ENCODE measurements at regions not wholly inside any gene's neighbourhood (a gene's known extent, or its start where the extent isn't known, plus 50 kb on each side); places are given as distances from the start of the nearest gene placed in this dataset.
"Not testable (repeated sequence)": the region's sequence is repeated elsewhere in the genome, so short reads cannot be mapped to it uniquely, and the experiment has no call there.

DNA sequence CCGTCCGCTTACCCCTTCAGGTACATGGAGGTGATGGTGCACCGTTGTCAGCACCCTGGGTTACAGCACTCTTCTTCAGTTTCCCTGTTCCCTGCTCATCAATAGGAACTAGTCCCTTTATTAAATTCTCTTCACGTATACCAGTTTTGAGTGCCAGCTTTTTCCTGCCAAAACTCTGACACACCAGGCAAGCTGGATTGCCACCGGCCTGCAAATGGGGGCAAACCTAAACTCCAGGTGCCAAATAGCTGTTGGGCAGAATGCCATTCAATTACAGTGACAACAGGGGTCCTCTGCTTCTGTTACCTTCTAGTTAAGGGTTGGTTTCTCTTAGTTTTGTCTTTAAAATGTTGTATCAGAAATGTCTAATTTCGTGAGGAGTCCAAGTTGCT, 400.4 kb downstream of the OSTF1 start:
- H3K4me3 ChIP-seq (ENCODE audit: low read length), result no peak overlapping the region
- TF ChIP-seq, protein P1, sequence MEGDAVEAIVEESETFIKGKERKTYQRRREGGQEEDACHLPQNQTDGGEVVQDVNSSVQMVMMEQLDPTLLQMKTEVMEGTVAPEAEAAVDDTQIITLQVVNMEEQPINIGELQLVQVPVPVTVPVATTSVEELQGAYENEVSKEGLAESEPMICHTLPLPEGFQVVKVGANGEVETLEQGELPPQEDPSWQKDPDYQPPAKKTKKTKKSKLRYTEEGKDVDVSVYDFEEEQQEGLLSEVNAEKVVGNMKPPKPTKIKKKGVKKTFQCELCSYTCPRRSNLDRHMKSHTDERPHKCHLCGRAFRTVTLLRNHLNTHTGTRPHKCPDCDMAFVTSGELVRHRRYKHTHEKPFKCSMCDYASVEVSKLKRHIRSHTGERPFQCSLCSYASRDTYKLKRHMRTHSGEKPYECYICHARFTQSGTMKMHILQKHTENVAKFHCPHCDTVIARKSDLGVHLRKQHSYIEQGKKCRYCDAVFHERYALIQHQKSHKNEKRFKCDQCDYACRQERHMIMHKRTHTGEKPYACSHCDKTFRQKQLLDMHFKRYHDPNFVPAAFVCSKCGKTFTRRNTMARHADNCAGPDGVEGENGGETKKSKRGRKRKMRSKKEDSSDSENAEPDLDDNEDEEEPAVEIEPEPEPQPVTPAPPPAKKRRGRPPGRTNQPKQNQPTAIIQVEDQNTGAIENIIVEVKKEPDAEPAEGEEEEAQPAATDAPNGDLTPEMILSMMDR (conservative IDR thresholded peaks at IDR 0.05; ENCODE audit: low read depth, low read length), result no peak
- DNase-seq (ENCODE audit: low read depth), result no peak

DNA sequence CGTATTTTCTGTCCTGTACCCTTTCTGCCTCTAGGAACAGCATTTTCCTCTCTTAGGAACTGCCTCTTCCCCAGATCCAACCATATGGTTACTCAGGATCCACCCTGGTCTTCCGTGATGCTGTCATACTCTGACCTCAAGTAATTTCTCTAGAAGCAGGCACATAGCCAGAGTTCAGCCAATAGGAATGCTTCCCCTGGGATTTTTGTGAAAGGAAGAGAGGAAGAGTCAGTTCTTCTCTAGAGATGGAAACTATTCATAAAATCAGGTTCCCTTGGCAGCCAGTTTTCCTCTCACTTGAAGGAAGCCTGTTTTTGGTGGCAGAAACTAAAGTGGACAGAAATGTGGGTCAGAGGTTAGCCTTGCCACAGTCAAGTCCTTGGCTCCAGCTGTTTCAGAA, 400.1 kb upstream of the PCSK5 start:
- DNase-seq (ENCODE audit: low read depth), result no peak
- TF ChIP-seq, protein P1 (conservative IDR thresholded peaks at IDR 0.05; ENCODE audit: low read depth, low read length), result no peak

DNA sequence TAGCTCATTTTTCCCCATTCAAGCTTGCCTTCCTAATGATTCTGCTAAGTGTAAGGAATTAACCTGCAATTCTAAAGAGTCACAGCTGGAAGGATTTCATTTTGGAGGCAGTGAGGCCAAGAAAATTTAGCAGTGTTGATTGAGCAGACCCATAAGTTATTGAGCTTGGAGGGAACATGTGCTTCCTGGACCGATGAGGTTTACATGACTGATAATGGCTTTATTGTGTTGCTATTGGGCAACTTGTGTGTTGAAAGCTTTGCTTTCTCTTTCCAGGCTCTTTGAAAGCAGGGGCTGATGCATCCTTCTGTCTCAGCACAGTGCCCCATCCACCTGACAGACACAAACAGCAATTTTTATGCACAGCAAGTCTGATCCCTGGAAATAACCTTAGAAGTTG, 398.9 kb upstream of the PCSK5 start:
- TF ChIP-seq, protein P1 (conservative IDR thresholded peaks at IDR 0.05; ENCODE audit: low read depth, low read length), result no peak
- H3K4me3 ChIP-seq (ENCODE audit: low read length), result no peak overlapping the region
- DNase-seq (ENCODE audit: low read depth), result no peak

More for the DNA sequence above, 400.1 kb upstream of the PCSK5 start:
- no peak overlapping the region for H3K4me3 ChIP-seq (ENCODE audit: low read length)

DNA sequence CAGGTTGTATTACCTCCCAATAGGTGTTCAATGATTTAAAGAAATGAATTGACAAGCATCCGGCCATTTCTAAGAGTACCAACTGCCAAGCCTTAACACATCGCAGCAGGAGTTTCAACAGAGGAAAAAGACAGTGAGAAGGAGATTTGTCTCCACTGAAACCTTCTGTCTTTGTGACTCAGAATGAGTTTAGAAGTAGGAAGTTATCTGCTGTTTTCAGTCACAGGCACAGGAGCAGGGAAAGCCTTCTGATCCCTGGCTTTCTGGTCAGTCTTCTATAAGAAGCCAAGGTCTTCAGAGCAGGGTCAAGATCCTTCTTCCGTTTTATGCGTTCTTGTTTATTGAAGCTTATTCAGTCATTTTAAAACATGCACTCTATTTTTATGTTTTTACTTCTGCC, 390.7 kb upstream of the PCSK5 start:
- DNase-seq (ENCODE audit: low read depth), result no peak
- H3K4me3 ChIP-seq (ENCODE audit: low read length), result no peak overlapping the region
- TF ChIP-seq, protein P1 (conservative IDR thresholded peaks at IDR 0.05; ENCODE audit: low read depth, low read length), result no peak

DNA sequence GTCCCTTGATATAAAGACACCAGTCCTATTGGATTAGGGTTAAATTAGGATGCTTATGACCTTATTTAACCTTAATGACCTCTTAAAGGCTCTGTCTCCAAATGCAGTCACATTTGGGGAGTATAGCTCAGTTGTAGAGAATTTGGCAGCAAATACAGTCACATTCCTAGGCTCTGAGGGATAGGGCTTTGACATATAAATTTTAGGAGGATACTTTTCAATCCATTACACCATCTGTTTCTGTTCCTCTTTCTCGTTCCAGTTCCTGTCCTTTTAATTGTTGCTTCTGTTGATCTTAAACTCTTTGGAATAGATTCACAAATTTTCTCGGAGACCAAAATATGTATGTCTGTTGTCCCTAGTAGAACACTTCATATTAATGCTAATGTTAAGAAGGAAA, 390.0 kb upstream of the PCSK5 start:
- TF ChIP-seq, protein P1 (conservative IDR thresholded peaks at IDR 0.05; ENCODE audit: low read depth, low read length), result no peak
- no peak overlapping the region for H3K4me3 ChIP-seq (ENCODE audit: low read length)
- no peak for DNase-seq (ENCODE audit: low read depth)

DNA sequence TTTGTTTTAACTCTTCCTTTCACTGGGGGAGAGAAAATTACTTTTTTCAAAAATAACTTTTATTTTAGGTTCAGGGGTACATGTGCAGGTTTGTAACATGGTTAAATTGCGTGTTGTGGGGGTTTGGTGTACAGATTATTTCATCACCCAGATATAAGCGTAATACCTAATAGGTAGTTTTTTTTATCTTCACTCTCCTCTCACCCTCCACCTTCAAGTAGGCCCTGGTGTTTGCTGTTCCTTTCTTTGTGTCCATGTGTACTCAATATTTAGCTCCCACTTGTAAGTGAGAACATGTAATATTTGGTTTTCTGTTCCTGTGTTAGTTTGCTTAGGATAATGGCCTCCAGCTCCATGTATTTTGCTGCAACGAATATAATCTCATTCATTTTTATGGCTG, 389.5 kb upstream of the PCSK5 start:
- DNase-seq (ENCODE audit: low read depth); H3K4me3 ChIP-seq (ENCODE audit: low read length): not testable (repeated sequence)

DNA sequence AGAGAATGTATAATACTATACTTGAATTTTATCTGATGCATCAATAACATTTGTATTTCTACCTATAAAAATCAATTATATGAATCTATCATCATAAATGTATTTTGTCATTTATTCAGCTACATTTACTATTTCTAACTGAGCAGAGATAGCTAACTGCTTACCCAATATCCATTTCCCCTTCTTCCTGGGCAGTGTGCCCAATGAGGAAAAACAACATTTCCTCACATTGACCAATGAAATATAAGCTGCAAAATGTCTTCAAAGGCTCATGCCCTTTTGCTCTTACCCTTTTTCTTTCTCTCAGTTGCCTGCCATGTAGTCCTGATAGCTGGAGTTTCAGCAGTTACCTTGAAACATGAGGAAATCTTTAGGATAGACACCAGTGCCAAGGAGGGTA, 385.8 kb upstream of the PCSK5 start:
- no peak for DNase-seq (ENCODE audit: low read depth)
- TF ChIP-seq, protein P1 (conservative IDR thresholded peaks at IDR 0.05; ENCODE audit: low read depth, low read length), result no peak
- no peak overlapping the region for H3K4me3 ChIP-seq (ENCODE audit: low read length)

DNA sequence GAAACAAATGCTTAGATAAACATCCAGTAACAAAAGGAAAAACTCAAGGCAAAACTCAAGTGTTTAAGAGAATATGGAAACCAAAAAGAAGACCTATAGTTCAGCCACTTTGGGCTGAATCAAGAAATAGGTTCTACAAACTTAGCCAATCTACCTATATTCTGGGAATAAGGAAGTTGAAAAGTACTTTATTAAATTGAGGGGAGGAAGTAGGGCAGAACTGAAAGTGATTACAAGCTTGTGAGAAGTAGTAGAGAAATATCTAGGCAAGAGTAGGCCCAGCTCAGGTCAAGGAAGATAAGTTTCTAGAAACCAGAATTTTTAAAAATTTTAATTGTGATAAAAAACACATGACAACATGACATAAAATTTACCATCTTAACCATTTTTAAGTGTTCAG, 384.8 kb upstream of the PCSK5 start:
- DNase-seq (ENCODE audit: low read depth), result no peak
- no peak overlapping the region for H3K4me3 ChIP-seq (ENCODE audit: low read length)
- TF ChIP-seq, protein P1 (conservative IDR thresholded peaks at IDR 0.05; ENCODE audit: low read depth, low read length), result no peak
